Endothelial cell of umbilical vein (primary cell): ENCODE measurements at regions not wholly inside any gene's neighbourhood (a gene's known extent, or its start where the extent isn't known, plus 50 kb on each side); places are given as distances from the start of the nearest gene placed in this dataset.

Experiments
- BruUV-seq: library from RNA; stranded (reverse); fragments of 400-500 nt; replicated peaks from 2 replicates; lab custom pipeline; 2021; lab: Mats Ljungman, UMichigan
- CTCF ChIA-PET: fragments of 300-600, 350-600 bp; sonication (Branson Sonifier 250); formaldehyde crosslinking; loops from one replicate; lab custom pipeline; 2021; ENCODE audit warnings: antibody characterized with exemption, inconsistent platforms; lab: Charles Lee
- POLR2A ChIA-PET: fragments of 300-600, 350-600 bp; sonication (Branson Sonifier 250); formaldehyde crosslinking; loops from one replicate; lab custom pipeline; 2021; ENCODE audit warnings: antibody characterized with exemption, inconsistent platforms; lab: Charles Lee
- DNase-seq: peaks from one replicate; pipeline ENCODE4 v3.0.0-alpha.2; 2011; ENCODE audit warnings: low read depth, low spot score
- FAIRE-seq: peaks from 2 replicates; lab custom pipeline; 2011; peaks lifted over from hg19 to GRCh38; lab: Jason Lieb, UNC
- H2AFZ ChIP-seq: 2 replicates; pipeline ENCODE4 v1.6.0; 2012; ENCODE audit warnings: low read depth, low read length, control low read depth, inconsistent platforms
- H3K27ac ChIP-seq: 2 replicates; pipeline ENCODE4 v1.5.1; 2011; ENCODE audit warnings: low read depth, mild to moderate bottlenecking, control low read depth, low read length, moderate library complexity; ENCODE audit not compliant: insufficient read depth
- H3K27me3 ChIP-seq, 2 experiments: 2 replicates each; pipeline versions ENCODE4 v1.6.0 to v1.6.1; 2011; ENCODE audit warnings: low read length in 2 of 2, mixed read lengths in 1 of 2; ENCODE audit not compliant: control insufficient read depth in 2 of 2, insufficient read depth in 2 of 2
- H3K36me3 ChIP-seq, 2 experiments: 2 replicates in 1 of 2; 3 replicates in 1 of 2; pipeline ENCODE4 v1.5.1; 2011; ENCODE audit warnings: low read length in 2 of 2, mild to moderate bottlenecking in 1 of 2, moderate library complexity in 1 of 2; ENCODE audit not compliant: control insufficient read depth in 2 of 2, insufficient read depth in 2 of 2; ENCODE audit errors: extremely low read depth in 1 of 2
- H3K4me1 ChIP-seq: 3 replicates; pipeline ENCODE4 v1.5.1; 2011; ENCODE audit warnings: mild to moderate bottlenecking, low read length; ENCODE audit not compliant: control insufficient read depth, insufficient read depth; ENCODE audit errors: extremely low read depth
- H3K4me2 ChIP-seq: 2 replicates; pipeline ENCODE4 v1.6.1; 2011; ENCODE audit warnings: low read length, control low read depth, mixed read lengths; ENCODE audit not compliant: insufficient read depth
- H3K4me3 ChIP-seq, 3 experiments: fragments of 200-600 bp in 1 of 3; sonication (generic), shearing (Covaris generic) in 1 of 3; replicated peaks in 1 of 3; 2 replicates each; pipeline ENCODE4 v1.5.1; 2011 to 2016; ENCODE audit warnings: control low read depth in 3 of 3, low read length in 3 of 3, mild to moderate bottlenecking in 2 of 3, inconsistent platforms in 1 of 3, low read depth in 1 of 3, moderate library complexity in 1 of 3; ENCODE audit not compliant: insufficient read depth in 1 of 3
- H3K79me2 ChIP-seq: 2 replicates; pipeline ENCODE4 v1.6.0; 2012; ENCODE audit warnings: low read length, inconsistent platforms; ENCODE audit not compliant: control insufficient read depth, insufficient read depth
- H3K9ac ChIP-seq: replicated peaks from 2 replicates; pipeline ENCODE3; 2011; ENCODE audit warnings: low read length, control low read depth; ENCODE audit not compliant: insufficient read depth; ENCODE audit errors: extremely low read depth
- H3K9me1 ChIP-seq: replicated peaks from 3 replicates; pipeline ENCODE4 v1.6.0; 2011; ENCODE audit warnings: mild to moderate bottlenecking, low read length; ENCODE audit not compliant: control insufficient read depth, insufficient read depth; ENCODE audit errors: extremely low read depth
- H3K9me3 ChIP-seq: replicated peaks from 2 replicates; pipeline ENCODE4 v1.5.1; 2012; ENCODE audit warnings: low read length, inconsistent platforms; ENCODE audit not compliant: control insufficient read depth, insufficient read depth
- H4K20me1 ChIP-seq: replicated peaks from 2 replicates; pipeline ENCODE3; 2011; ENCODE audit warnings: mild to moderate bottlenecking, low read length; ENCODE audit not compliant: control insufficient read depth, insufficient read depth; ENCODE audit errors: extremely low read depth
- EZH2 ChIP-seq: IDR thresholded peaks from 2 replicates; pipeline ENCODE4 v1.6.1; 2012; ENCODE audit warnings: borderline replicate concordance, low read depth, mild to moderate bottlenecking, moderate library complexity, low read length, inconsistent platforms; ENCODE audit not compliant: severe bottlenecking
- FOS ChIP-seq: IDR thresholded peaks from 2 replicates; pipeline ENCODE4 v1.6.1; 2011; ENCODE audit warnings: mild to moderate bottlenecking, low read length, moderate library complexity, borderline replicate concordance; ENCODE audit not compliant: insufficient read depth
- GATA2 ChIP-seq: IDR thresholded peaks from 2 replicates; pipeline ENCODE4 v1.7.0; 2011; ENCODE audit warnings: low read depth, mild to moderate bottlenecking, moderate library complexity, mixed read lengths, low read length; ENCODE audit not compliant: insufficient read length, insufficient read depth
- JUN ChIP-seq: IDR thresholded peaks from 2 replicates; pipeline ENCODE4 v1.6.1; 2011; ENCODE audit warnings: borderline replicate concordance, low read depth; ENCODE audit not compliant: insufficient read length, insufficient read depth
- MAX ChIP-seq: IDR thresholded peaks from 2 replicates; pipeline ENCODE4 v1.6.1; 2011; ENCODE audit not compliant: insufficient read depth, insufficient read length
- MYC ChIP-seq: IDR thresholded peaks from one replicate; pipeline ENCODE4 v1.6.1; 2011; ENCODE audit warnings: mild to moderate bottlenecking, low read depth, low read length
- POLR2A ChIP-seq: IDR thresholded peaks from 2 replicates; pipeline ENCODE4 v1.6.1; 2012; ENCODE audit warnings: low read depth, mild to moderate bottlenecking, control low read depth, low read length
- dilution Hi-C: fragments of 300-500 bp; cut with MboI; formaldehyde crosslinking; loops from one replicate; pipeline ENCODE4 v1.15.0; 2019; ENCODE audit warnings: low sequenced_read_pairs; ENCODE audit not compliant: extremely low pct_ligation_motif_present
- intact Hi-C: fragments of 100-400 bp; cut with micrococcal nuclease; formaldehyde crosslinking; loops from one replicate; pipeline ENCODE4 v1.10.0; 2022

DNA sequence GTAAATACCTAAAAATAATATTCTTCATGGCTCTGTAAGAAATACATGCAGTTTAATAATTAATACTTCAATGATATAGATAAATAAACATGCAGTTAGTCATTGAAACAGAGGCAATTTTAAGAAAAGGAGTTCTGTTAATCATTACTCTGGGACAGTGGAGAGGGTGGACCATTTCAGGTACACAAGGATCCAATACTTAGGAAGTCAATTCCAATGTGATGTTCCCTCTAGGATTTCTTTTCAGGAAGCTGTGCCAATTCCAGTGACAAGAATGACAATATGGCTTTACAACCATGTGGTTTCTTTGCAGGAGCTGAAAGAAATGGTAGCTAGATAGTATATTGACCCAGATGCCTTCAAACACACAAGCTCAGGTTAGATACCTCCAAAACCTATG, 175.8 kb upstream of the NETO1 start:
- Histone ChIP-seq H3K9me1 (no peaks in the 10 kb centered on the region), H2AFZ (no peak overlapping the region), H3K4me3 (no peak overlapping the region), H3K9me3 (peaks cover 7% of the 10 kb centered on the region), H3K4me2 (no peak overlapping the region), H3K27me3 (no peaks in the 10 kb centered on the region), H3K4me1 (no peaks in the 10 kb centered on the region), H4K20me1 (no peaks in the 10 kb centered on the region), H3K9ac (no peak overlapping the region), H3K27ac (no peak overlapping the region), H3K36me3 (no peaks in the 10 kb centered on the region), H3K79me2 (no peaks in the 10 kb centered on the region)
- no peak for DNase-seq
- dilution Hi-C loops = no loop called here
- ChIA-PET CTCF (no interaction called here), POLR2A (no interaction called here)
- intact Hi-C loops = no loop called here
- TF ChIP-seq POLR2A (no peak), EZH2 (no peak)
- BruUV-seq = no TSS peak
- FAIRE-seq = no peak

DNA sequence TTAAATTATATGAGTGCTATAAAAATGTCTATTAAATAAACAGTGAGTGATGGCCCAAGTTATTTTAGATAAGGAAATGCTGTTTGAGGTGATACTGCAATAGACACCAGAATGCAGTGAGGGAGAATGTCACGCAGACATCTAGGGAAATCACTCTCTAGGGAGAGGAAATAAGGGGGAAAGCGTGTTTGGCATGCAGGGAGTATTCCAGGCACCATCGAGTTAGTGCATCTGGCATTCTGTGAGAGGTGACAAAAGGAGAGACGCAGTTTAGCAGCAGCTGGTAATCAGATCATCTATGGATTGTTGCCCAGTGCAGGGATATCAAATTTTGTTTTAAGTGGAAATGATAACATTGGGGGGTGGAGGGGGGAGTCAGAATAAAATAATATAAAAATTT, 175.4 kb upstream of the NETO1 start:
- Histone ChIP-seq H3K36me3 (no peaks in the 10 kb centered on the region), H3K27me3 (no peaks in the 10 kb centered on the region), H3K9me1 (no peaks in the 10 kb centered on the region), H3K4me3 (no peak overlapping the region), H3K4me2 (no peak overlapping the region), H3K9ac (no peak overlapping the region), H4K20me1 (no peaks in the 10 kb centered on the region), H3K9me3 (peaks cover 7% of the 10 kb centered on the region), H3K27ac (no peak overlapping the region), H3K79me2 (no peaks in the 10 kb centered on the region), H2AFZ (no peak overlapping the region), H3K4me1 (no peaks in the 10 kb centered on the region)
- FAIRE-seq = no peak
- ChIA-PET CTCF (no interaction called here), POLR2A (no interaction called here)
- no peak for DNase-seq
- dilution Hi-C loops = no loop called here
- TF ChIP-seq MAX (no peak), GATA2 (no peak), JUN (no peak), FOS (no peak), MYC (no peak), POLR2A (no peak)
- intact Hi-C loops = no loop called here
- no TSS peak for BruUV-seq
